ENCODE measurements at regions not wholly inside any gene's neighbourhood (a gene's known extent, or its start where the extent isn't known, plus 50 kb on each side); places are given as distances from the start of the nearest gene placed in this dataset.

- H3K4me3 ChIP-seq (ENCODE audit: low read length, poor library complexity, severe bottlenecking) = no peak overlapping the region
- no peaks in the 10 kb centered on the region for H3K27me3 ChIP-seq (ENCODE audit: insufficient read depth, low read length, poor library complexity, severe bottlenecking)
- no peaks in the 10 kb centered on the region for H3K79me2 ChIP-seq (ENCODE audit: insufficient read depth, low read length)
- no peaks in the 10 kb centered on the region for H3K9me2 ChIP-seq (replicated peaks; ENCODE audit: low read depth, low read length)
- H3K4me1 ChIP-seq (ENCODE audit: insufficient read depth, low read length, poor library complexity, severe bottlenecking) = no peaks in the 10 kb centered on the region
- TF ChIP-seq CTCF (conservative IDR thresholded peaks at IDR 0.05; ENCODE audit: low read length) (no peak), EZH2phosphoT487 (IDR thresholded peaks at IDR 0.05; ENCODE audit: borderline replicate concordance) (no peak)
- no peaks in the 10 kb centered on the region for H3K36me3 ChIP-seq (ENCODE audit: insufficient read depth, low read length)
- H3K9me3 ChIP-seq (ENCODE audit: insufficient read depth, low read depth, low read length) = no peaks in the 10 kb centered on the region
- H3K9ac ChIP-seq (ENCODE audit: low read depth, low read length, poor library complexity, severe bottlenecking) = no peak overlapping the region
- H4K20me1 ChIP-seq (ENCODE audit: insufficient read depth, low read length, poor library complexity, severe bottlenecking) = no peaks in the 10 kb centered on the region
- H2AFZ ChIP-seq (ENCODE audit: low read length) = no peak overlapping the region
- no peak overlapping the region for H3K4me2 ChIP-seq (ENCODE audit: low read depth, low read length, poor library complexity, severe bottlenecking)
- no peaks in the 10 kb centered on the region for H3F3A ChIP-seq (ENCODE audit: low read depth)
Measured at GRCh38 chr10:112052166-112052565, 131.4 kb downstream of the GPAM start.

- H3K36me3 ChIP-seq (ENCODE audit: insufficient read depth, low read length) = no peaks in the 10 kb centered on the region
- no peaks in the 10 kb centered on the region for H3K79me2 ChIP-seq (ENCODE audit: insufficient read depth, low read length)
- H3K27me3 ChIP-seq (ENCODE audit: insufficient read depth, low read length, poor library complexity, severe bottlenecking) = no peaks in the 10 kb centered on the region
- no peaks in the 10 kb centered on the region for H3K9me2 ChIP-seq (replicated peaks; ENCODE audit: low read depth, low read length)
- H3K4me3 ChIP-seq (ENCODE audit: low read length, poor library complexity, severe bottlenecking) = no peak overlapping the region
- H2AFZ ChIP-seq (ENCODE audit: low read length) = no peak overlapping the region
- no peaks in the 10 kb centered on the region for H4K20me1 ChIP-seq (ENCODE audit: insufficient read depth, low read length, poor library complexity, severe bottlenecking)
- no peak overlapping the region for H3K4me2 ChIP-seq (ENCODE audit: low read depth, low read length, poor library complexity, severe bottlenecking)
- no peaks in the 10 kb centered on the region for H3F3A ChIP-seq (ENCODE audit: low read depth)
- H3K4me1 ChIP-seq (ENCODE audit: insufficient read depth, low read length, poor library complexity, severe bottlenecking) = no peaks in the 10 kb centered on the region
- no peak overlapping the region for H3K9ac ChIP-seq (ENCODE audit: low read depth, low read length, poor library complexity, severe bottlenecking)
- H3K9me3 ChIP-seq (ENCODE audit: insufficient read depth, low read depth, low read length) = no peaks in the 10 kb centered on the region
- TF ChIP-seq CTCF (conservative IDR thresholded peaks at IDR 0.05; ENCODE audit: low read length) (no peak), EZH2phosphoT487 (IDR thresholded peaks at IDR 0.05; ENCODE audit: borderline replicate concordance) (no peak)
Measured at GRCh38 chr10:112053895-112054294, 129.7 kb downstream of the GPAM start.

GRCh38 chr10:112054516-112054915 lies 129.0 kb downstream of the GPAM start:
- Histone ChIP-seq H3K79me2 (ENCODE audit: insufficient read depth, low read length) (no peaks in the 10 kb centered on the region), H2AFZ (ENCODE audit: low read length) (no peak overlapping the region)
- TF ChIP-seq EZH2phosphoT487 (IDR thresholded peaks at IDR 0.05; ENCODE audit: borderline replicate concordance) = no peak

GRCh38 chr10:112057072-112057471 lies 126.5 kb downstream of the GPAM start:
- H2AFZ ChIP-seq (ENCODE audit: low read length) = no peak overlapping the region
- no peaks in the 10 kb centered on the region for H4K20me1 ChIP-seq (ENCODE audit: insufficient read depth, low read length, poor library complexity, severe bottlenecking)
- no peaks in the 10 kb centered on the region for H3K27me3 ChIP-seq (ENCODE audit: insufficient read depth, low read length, poor library complexity, severe bottlenecking)
- no peaks in the 10 kb centered on the region for H3K4me1 ChIP-seq (ENCODE audit: insufficient read depth, low read length, poor library complexity, severe bottlenecking)
- TF ChIP-seq CTCF (conservative IDR thresholded peaks at IDR 0.05; ENCODE audit: low read length) (no peak), EZH2phosphoT487 (IDR thresholded peaks at IDR 0.05; ENCODE audit: borderline replicate concordance) (no peak)
- no peak overlapping the region for H3K4me3 ChIP-seq (ENCODE audit: low read length, poor library complexity, severe bottlenecking)
- no peaks in the 10 kb centered on the region for H3K9me3 ChIP-seq (ENCODE audit: insufficient read depth, low read depth, low read length)
- H3K4me2 ChIP-seq (ENCODE audit: low read depth, low read length, poor library complexity, severe bottlenecking) = no peak overlapping the region
- H3F3A ChIP-seq (ENCODE audit: low read depth) = no peaks in the 10 kb centered on the region
- H3K9ac ChIP-seq (ENCODE audit: low read depth, low read length, poor library complexity, severe bottlenecking) = no peak overlapping the region
- H3K79me2 ChIP-seq (ENCODE audit: insufficient read depth, low read length) = no peaks in the 10 kb centered on the region
- no peaks in the 10 kb centered on the region for H3K9me2 ChIP-seq (replicated peaks; ENCODE audit: low read depth, low read length)
- no peaks in the 10 kb centered on the region for H3K36me3 ChIP-seq (ENCODE audit: insufficient read depth, low read length)

More at GRCh38 chr10:112054516-112054915, 129.0 kb downstream of the GPAM start:
- Histone ChIP-seq H3F3A (ENCODE audit: low read depth) (no peaks in the 10 kb centered on the region), H3K4me1 (ENCODE audit: insufficient read depth, low read length, poor library complexity, severe bottlenecking) (no peaks in the 10 kb centered on the region), H3K4me2 (ENCODE audit: low read depth, low read length, poor library complexity, severe bottlenecking) (no peak overlapping the region), H4K20me1 (ENCODE audit: insufficient read depth, low read length, poor library complexity, severe bottlenecking) (no peaks in the 10 kb centered on the region), H3K27me3 (ENCODE audit: insufficient read depth, low read length, poor library complexity, severe bottlenecking) (no peaks in the 10 kb centered on the region), H3K9me3 (ENCODE audit: insufficient read depth, low read depth, low read length) (no peaks in the 10 kb centered on the region), H3K9ac (ENCODE audit: low read depth, low read length, poor library complexity, severe bottlenecking) (no peak overlapping the region), H3K4me3 (ENCODE audit: low read length, poor library complexity, severe bottlenecking) (no peak overlapping the region), H3K9me2 (replicated peaks; ENCODE audit: low read depth, low read length) (no peaks in the 10 kb centered on the region), H3K36me3 (ENCODE audit: insufficient read depth, low read length) (no peaks in the 10 kb centered on the region)

All from Loucy (cell line).